Testis (tissue), 2 donors: ENCODE measurements at regions not wholly inside any gene's neighbourhood (a gene's known extent, or its start where the extent isn't known, plus 50 kb on each side); places are given as distances from the start of the nearest gene placed in this dataset.

Experiments used
- DNase-seq: peaks from one replicate; pipeline ENCODE4 v3.0.0-alpha.2; 2019
- H3K27ac ChIP-seq, 2 donors: fragments of 200-600 bp; sonication (generic); one replicate each; pipeline ENCODE4 v1.5.1; 2019
- H3K27me3 ChIP-seq: fragments of 200-600 bp; sonication (generic); one replicate; pipeline ENCODE4 v1.5.1; 2019
- H3K36me3 ChIP-seq: fragments of 200-600 bp; sonication (generic); one replicate; pipeline ENCODE4 v1.5.1; 2017; ENCODE audit warnings: low read depth; ENCODE audit errors: missing control alignments
- H3K4me1 ChIP-seq: fragments of 200-600 bp; sonication (generic); one replicate; pipeline ENCODE4 v1.5.1; 2019
- H3K4me3 ChIP-seq, 2 donors: fragments of 200-600 bp; sonication (generic); one replicate each; pipeline ENCODE4 v1.5.1; 2017 to 2019
- H3K9me3 ChIP-seq: fragments of 200-600 bp; sonication (generic); one replicate; pipeline ENCODE4 v1.5.1; 2017
- CTCF ChIP-seq, 3 experiments: fragments of 450-650 bp in 2 of 3; fragments of 200-600 bp in 1 of 3; sonication (generic) in 1 of 3; IDR thresholded peaks; one replicate each; pipeline ENCODE4 v1.5.1; 2016 to 2019; ENCODE audit warnings: antibody characterized with exemption in 3 of 3, mild to moderate bottlenecking in 2 of 3, moderate library complexity in 1 of 3
- POLR2A ChIP-seq: fragments of 450-650 bp; IDR thresholded peaks from one replicate; pipeline ENCODE4 v1.6.1; 2017; ENCODE audit warnings: antibody characterized with exemption, mild to moderate bottlenecking, moderate library complexity
- WGBS, 2 donors: methylation state at CpG; one replicate each; pipeline ENCODE4 v1.1.5; 2018; 5-methylcytosine and 5-hydroxymethylcytosine counted together
- intact Hi-C: fragments of 100-400 bp; cut with DNase I; formaldehyde crosslinking; loops from one replicate; pipeline ENCODE4 v1.15.1; 2023; ENCODE audit warnings: low total_unique reads

DNA sequence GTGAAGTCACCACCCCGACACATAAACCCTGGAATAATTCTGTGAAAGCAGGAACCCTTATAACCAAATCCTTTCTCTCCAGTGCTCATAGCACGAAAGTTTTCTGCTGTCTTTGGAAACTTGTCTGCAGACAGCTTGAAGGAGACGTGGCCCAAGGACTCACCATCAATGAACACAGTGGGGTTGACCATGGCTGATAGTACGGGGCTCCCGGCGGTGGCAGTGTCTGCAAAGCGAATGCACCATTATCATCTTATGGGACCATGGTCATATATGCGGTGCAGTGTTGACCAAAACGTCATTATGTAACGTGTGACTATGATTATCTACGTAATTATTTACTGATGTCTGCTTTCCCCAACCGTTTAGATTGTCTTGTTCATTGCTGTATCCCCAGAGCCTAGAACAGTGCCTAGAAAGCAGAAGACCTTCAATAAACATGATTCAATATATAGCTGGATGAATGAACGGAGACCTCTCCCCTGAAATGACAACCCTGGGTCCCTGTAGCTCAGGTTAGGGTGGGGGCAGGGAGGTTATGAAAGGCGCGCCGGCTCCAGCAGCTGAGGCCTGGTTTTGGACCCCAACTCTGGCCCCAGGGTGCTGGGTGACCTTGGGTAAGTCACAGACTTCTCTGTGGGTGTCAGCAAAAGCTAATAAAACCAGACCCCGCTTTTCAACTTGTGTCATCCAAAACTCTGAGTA is 128.4 kb upstream of the ZBTB40 start:
- no peak for DNase-seq
- H3K4me3 ChIP-seq: no peak overlapping the region
- intact Hi-C loops: no loop called here
- no peaks in the 10 kb centered on the region for H3K27me3 ChIP-seq
- TF ChIP-seq POLR2A (no peak), CTCF (IDR thresholded peaks at IDR 0.05) (no peak)
- H3K36me3 ChIP-seq: no peaks in the 10 kb centered on the region
- WGBS, 2 donors: 93 to 94% methylated on average over 17 of the region's 17 CpGs
- no peaks in the 10 kb centered on the region for H3K9me3 ChIP-seq
- no peak overlapping the region for H3K27ac ChIP-seq
- H3K4me1 ChIP-seq: peaks cover 2% of the 10 kb centered on the region

- Histone ChIP-seq H3K4me1 (peaks cover 9% of the 10 kb centered on the region), H3K9me3 (no peaks in the 10 kb centered on the region), H3K36me3 (no peaks in the 10 kb centered on the region), H3K27ac (no peak overlapping the region), H3K4me3 (no peak overlapping the region), H3K27me3 (no peaks in the 10 kb centered on the region)
- intact Hi-C loops: no loop called here
- no peak for DNase-seq
- 88 to 93% methylated on average over 11 of the region's 11 CpGs for WGBS, 2 donors
- TF ChIP-seq CTCF (IDR thresholded peaks at IDR 0.05) (no peak), POLR2A (no peak)
Observed at GRCh38 chr1:22323846-22324504, 127.7 kb upstream of the ZBTB40 start.

- no peak overlapping the region for H3K27ac ChIP-seq
- intact Hi-C loops: no loop called here
- 96 to 98% methylated on average over 3 to 10 of the region's 10 CpGs for WGBS, 2 donors
- H3K4me3 ChIP-seq: no peak overlapping the region
- peaks cover 12% of the 10 kb centered on the region for H3K4me1 ChIP-seq
- H3K9me3 ChIP-seq: no peaks in the 10 kb centered on the region
- no peaks in the 10 kb centered on the region for H3K36me3 ChIP-seq
- DNase-seq: no peak
- H3K27me3 ChIP-seq: no peaks in the 10 kb centered on the region
- TF ChIP-seq CTCF (IDR thresholded peaks at IDR 0.05) (no peak), POLR2A (no peak)
Observed at GRCh38 chr1:22325531-22326371, 125.9 kb upstream of the ZBTB40 start.

DNA sequence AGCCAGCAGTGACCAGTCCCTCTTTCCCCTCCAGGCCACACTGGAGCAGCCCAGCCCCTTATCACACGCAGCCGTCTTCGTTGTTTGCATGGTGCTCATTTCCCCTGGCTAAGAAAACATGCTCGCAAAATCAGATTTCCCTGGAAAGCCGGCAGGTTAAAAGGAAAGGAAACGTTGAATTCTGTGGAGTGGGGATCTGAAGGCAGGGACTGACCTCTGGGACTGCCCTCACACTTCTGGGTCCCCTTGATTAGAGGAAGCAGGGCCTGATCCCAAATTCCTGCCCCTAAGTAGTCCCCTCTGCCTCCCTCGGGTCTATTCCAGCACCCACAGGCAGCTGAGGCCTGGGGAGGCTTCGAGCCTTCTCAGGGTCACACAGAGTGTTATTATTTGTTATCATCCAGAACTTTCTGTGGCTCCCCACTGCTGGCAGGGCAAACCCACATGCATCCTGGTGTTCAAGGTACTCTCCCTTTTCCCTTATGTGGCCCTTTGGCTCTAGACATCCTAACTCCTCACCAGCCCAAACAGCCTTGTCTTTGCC is 125.2 kb upstream of the ZBTB40 start:
- WGBS, 2 donors: 78 to 90% methylated on average over 7 to 8 of the region's 8 CpGs
- intact Hi-C loops: no loop called here
- Histone ChIP-seq H3K27ac (no peak overlapping the region), H3K4me3 (no peak overlapping the region), H3K4me1 (peaks cover 12% of the 10 kb centered on the region), H3K36me3 (no peaks in the 10 kb centered on the region), H3K27me3 (no peaks in the 10 kb centered on the region), H3K9me3 (no peaks in the 10 kb centered on the region)
- TF ChIP-seq CTCF (IDR thresholded peaks at IDR 0.05): no peak
- no peak for TF ChIP-seq POLR2A
- no peak for DNase-seq
